Heart right ventricle (tissue), 16 donors: ENCODE measurements at regions not wholly inside any gene's neighbourhood (a gene's known extent, or its start where the extent isn't known, plus 50 kb on each side); places are given as distances from the start of the nearest gene placed in this dataset.

Experiments
- ATAC-seq, 8 donors: fragments of 200-7000 bp; cut with Tn5 transposase; one replicate each; pipeline ENCODE4 v1.9.1; 2020; ENCODE audit warnings: mild to moderate bottlenecking in 8 of 8, moderate library complexity in 8 of 8, moderate number of reproducible peaks in 1 of 8
- DNase-seq, 2 donors: peaks; one replicate each; pipeline ENCODE4 v3.0.0-alpha.2; 2020
- H3K27ac ChIP-seq, 10 donors: fragments of 200-600 bp; sonication (generic) in 2 of 10; one replicate each; pipeline versions ENCODE4 v1.5.0 to v1.8.0; 2020 to 2022; ENCODE audit warnings: mild to moderate bottlenecking in 3 of 10
- H3K27me3 ChIP-seq, 7 donors: fragments of 200-600 bp; one replicate each; pipeline ENCODE4 v1.8.0; 2021 to 2022; ENCODE audit warnings: mild to moderate bottlenecking in 2 of 7
- H3K36me3 ChIP-seq, 9 donors: fragments of 200-600 bp; sonication (generic) in 1 of 9; one replicate each; pipeline versions ENCODE4 v1.5.0 to v1.8.0; 2020 to 2022; ENCODE audit warnings: mild to moderate bottlenecking in 2 of 9
- H3K4me1 ChIP-seq, 9 donors: fragments of 200-600 bp; sonication (generic) in 1 of 9; one replicate each; pipeline versions ENCODE4 v1.5.0 to v1.8.0; 2020 to 2022; ENCODE audit warnings: mild to moderate bottlenecking in 4 of 9
- H3K4me3 ChIP-seq, 10 donors: fragments of 200-600 bp; sonication (generic) in 2 of 10; one replicate each; pipeline versions ENCODE4 v1.5.0 to v1.8.0; 2020 to 2022; ENCODE audit warnings: mild to moderate bottlenecking in 7 of 10, moderate library complexity in 2 of 10
- H3K9me3 ChIP-seq, 11 donors: fragments of 200-600 bp in 10 of 11; sonication (generic) in 2 of 11; one replicate each; pipeline versions ENCODE4 v1.5.0 to v1.8.0; 2013 to 2022; ENCODE audit warnings: mild to moderate bottlenecking in 2 of 11, control low read depth in 1 of 11, moderate library complexity in 1 of 11
- WGBS, 2 donors: extraction: QIAGEN DNeasy Blood & Tissue Kit; methylation state at CpG; one replicate each; pipeline ENCODE4 v1.1.7; 2013; ENCODE audit warnings: inconsistent platforms in 1 of 2; 5-methylcytosine and 5-hydroxymethylcytosine counted together
- intact Hi-C, 10 donors: fragments of 100-400 bp; cut with DNase I; formaldehyde crosslinking; loops; one replicate each; pipeline versions ENCODE4 v1.11.1 to v1.14.2; 2022
- TF ChIP-seq, protein P1 (sequence below), 9 donors: fragments of 200-600 bp; sonication (generic) in 2 of 9; IDR thresholded peaks; one replicate each; pipeline versions ENCODE4 v1.5.0 to v1.8.0; 2021 to 2022; ENCODE audit warnings: antibody characterized with exemption in 9 of 9, mild to moderate bottlenecking in 5 of 9, moderate library complexity in 1 of 9
- donor health status: Arrhythmogenic right ventricular cardiomyopathy.
- donor health status: ischemic (EF 13 %, LVEDD 7.1; RV severe dilation, severe dysfunction).
- donor health status: healthy with polysubstance abuse.
- donor health status: DM: no; HTN: yes; CAD: no.
- donor health status: DM: no; HTN: no; CAD: no.
- donor health status: ischemic (EF 25% LVEDD 6.9; RV normal size, moderate dysfunction).
- donor health status: ischemic (EF 25% LVEDD 5.7; RV mildly dilated, moderate dysfunction).
- donor health status: healthy.
- donor health status: DM: yes; HTN: yes; CAD: no.
- donor health status: Ischemic cardiomyopathy.
- donor health status: ischemic (EF 35%, LVEDD 5.7; RV mildly dilated, moderate dysfunction).
- donor health status: nonischemic (EF 11% LVEDD 7.7; RV severe dilation, severe dysfunction).
- donor health status: DM: yes; HTN: yes; CAD: no.
- donor health status: PGD.
- donor health status: ischemic (EF 29% LVEDD 5.4; RV normal size, mild dysfunction).
- donor health status: nonischemic (EF 23%, LVEDD 6.1; RV moderate dilation, normal function).

DNA sequence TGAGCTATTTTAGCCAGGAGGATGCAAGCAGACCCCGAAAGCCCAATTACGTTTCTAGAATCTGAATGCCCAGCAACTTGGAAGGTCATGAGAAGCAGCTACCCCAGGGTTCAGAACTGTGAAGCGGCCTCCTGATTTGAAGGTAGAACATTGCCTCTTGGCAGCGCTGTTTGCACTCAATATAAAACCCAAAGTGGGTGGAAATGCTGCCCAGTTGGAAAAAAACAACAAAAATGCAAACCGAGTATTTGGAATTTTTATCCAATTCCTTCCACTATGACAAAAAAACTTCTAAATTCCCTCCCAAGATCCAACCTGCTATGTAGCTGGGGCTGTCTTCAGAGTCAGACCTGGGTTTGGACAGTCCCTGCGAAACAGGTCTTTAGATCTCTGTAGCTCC is 103.3 kb upstream of the RBPJ start:
- no peaks in the 10 kb centered on the region for H3K9me3 ChIP-seq
- peaks cover 0 to 15% (median 6%) of the 10 kb centered on the region in 7 donors for H3K27me3 ChIP-seq
- ATAC-seq (peak in 1 of 8 donors; percentile 8), DNase-seq (no peak)
- no peaks in the 10 kb centered on the region for H3K36me3 ChIP-seq
- TF ChIP-seq, protein P1, sequence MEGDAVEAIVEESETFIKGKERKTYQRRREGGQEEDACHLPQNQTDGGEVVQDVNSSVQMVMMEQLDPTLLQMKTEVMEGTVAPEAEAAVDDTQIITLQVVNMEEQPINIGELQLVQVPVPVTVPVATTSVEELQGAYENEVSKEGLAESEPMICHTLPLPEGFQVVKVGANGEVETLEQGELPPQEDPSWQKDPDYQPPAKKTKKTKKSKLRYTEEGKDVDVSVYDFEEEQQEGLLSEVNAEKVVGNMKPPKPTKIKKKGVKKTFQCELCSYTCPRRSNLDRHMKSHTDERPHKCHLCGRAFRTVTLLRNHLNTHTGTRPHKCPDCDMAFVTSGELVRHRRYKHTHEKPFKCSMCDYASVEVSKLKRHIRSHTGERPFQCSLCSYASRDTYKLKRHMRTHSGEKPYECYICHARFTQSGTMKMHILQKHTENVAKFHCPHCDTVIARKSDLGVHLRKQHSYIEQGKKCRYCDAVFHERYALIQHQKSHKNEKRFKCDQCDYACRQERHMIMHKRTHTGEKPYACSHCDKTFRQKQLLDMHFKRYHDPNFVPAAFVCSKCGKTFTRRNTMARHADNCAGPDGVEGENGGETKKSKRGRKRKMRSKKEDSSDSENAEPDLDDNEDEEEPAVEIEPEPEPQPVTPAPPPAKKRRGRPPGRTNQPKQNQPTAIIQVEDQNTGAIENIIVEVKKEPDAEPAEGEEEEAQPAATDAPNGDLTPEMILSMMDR (IDR thresholded peaks at IDR 0.05), result no peak
- intact Hi-C loops, result no loop called here
- 93% methylated on average over 6 of the region's 6 CpGs for WGBS, 2 donors
- peaks cover 0 to 25% (median 0%) of the 10 kb centered on the region in 9 donors for H3K4me1 ChIP-seq
- no peak overlapping the region for H3K4me3 ChIP-seq
- H3K27ac ChIP-seq, result peak overlapping the region in 1 of 10 donors; percentile 82

DNA sequence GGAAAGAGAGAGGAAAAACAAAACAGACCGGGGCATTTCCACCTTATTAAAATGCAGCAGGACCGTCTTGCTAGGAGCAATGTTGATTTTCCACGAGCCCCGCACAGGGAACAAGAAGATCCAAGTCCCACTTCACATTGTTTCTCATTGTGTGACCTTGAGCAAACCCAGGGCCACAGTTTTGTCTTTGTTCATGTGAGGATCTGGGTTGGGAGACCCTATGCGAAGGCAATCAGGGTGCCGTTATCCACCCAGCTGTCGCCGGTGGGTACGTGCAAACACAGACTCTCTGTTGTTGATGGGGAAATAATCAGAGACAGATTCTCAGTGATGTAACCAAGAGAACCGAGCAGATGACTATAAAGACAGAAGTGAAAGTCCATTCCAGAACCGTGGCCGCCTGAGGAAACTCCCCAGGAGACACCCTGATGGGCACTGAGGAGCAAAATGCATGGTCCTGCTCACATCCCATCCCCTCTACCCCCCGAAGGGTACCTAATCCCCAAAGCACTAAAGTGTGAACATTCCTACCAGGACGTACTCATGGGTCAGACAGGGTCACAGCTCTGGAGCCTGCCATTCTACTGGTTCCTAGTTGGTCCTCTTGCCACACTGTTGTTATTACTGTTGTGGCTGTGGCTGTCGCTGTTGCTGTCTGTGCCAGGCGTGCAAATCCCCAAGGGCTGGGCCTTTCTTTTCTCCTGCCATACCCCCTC is 102.7 kb upstream of the RBPJ start:
- Histone ChIP-seq H3K9me3 (no peaks in the 10 kb centered on the region), H3K27me3 (peaks cover 0 to 9% (median 5%) of the 10 kb centered on the region in 7 donors), H3K4me1 (peaks cover 0 to 25% (median 0%) of the 10 kb centered on the region in 9 donors), H3K4me3 (no peak overlapping the region), H3K27ac (peak overlapping the region in 4 of 10 donors; percentile 25 to 82 (median 42)), H3K36me3 (no peaks in the 10 kb centered on the region)
- ATAC-seq, result peak in 7 of 8 donors; percentile 51 to 86 (median 75)
- peak in 1 of 2 donors; percentile 17 for DNase-seq
- TF ChIP-seq, protein P1 (IDR thresholded peaks at IDR 0.05), result no peak
- intact Hi-C loops, result no loop called here
- 60 to 62% methylated on average over 16 of the region's 16 CpGs for WGBS, 2 donors

DNA sequence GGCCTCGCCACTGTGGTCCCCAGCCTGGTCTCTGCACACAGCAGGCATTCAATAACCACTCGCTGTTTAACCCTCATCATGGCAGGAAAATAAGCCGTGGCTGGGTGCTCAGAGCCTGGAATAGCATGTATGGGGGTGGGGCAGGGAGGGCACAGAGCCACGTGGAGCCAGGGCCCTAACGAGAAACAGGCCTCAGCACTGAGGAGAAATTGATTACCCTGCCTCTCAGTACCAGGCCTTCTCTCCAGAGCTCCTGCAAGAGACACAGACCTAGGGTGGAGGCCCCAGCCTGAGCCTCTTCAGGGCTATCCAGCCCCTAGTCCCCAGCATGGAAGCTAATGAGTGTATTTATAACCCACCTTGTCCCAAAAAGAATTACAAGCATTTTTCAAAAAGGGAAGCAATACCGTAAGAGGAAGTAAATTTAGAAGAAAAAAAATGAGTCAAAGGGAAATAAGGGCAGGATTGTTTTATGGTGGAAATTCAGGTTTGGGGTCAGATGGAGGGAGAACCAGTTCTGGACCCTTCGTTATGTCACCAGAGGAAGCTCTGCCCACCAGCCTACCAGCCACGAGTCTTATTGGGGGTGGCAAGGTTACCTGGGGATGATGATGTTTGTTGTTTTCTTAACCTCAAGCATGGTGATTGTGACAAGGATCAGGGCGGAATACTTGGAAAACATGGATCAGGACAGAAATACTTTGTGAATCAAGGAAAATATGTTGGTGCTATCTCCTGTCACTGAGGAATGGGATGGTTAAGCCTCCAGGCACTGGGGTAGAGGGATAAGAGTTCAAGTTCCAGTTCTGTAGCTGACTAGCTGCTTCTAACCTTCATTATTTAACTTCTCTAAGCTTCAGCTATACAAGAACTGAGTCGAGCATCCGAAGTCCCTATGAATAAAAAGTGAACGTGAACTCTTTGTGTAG is 101.9 kb upstream of the RBPJ start:
- no peak for DNase-seq
- H3K36me3 ChIP-seq, result no peaks in the 10 kb centered on the region
- peaks cover 0 to 25% (median 0%) of the 10 kb centered on the region in 9 donors for H3K4me1 ChIP-seq
- no peaks in the 10 kb centered on the region for H3K9me3 ChIP-seq
- intact Hi-C loops, result no loop called here
- peak in 6 of 8 donors; percentile 18 to 45 (median 27) for ATAC-seq
- 70 to 73% methylated on average over 12 of the region's 12 CpGs for WGBS, 2 donors
- H3K27me3 ChIP-seq, result peaks cover 0 to under 1% (median 0%) of the 10 kb centered on the region in 7 donors
- TF ChIP-seq, protein P1 (IDR thresholded peaks at IDR 0.05), result no peak
- H3K4me3 ChIP-seq, result no peak overlapping the region
- peak overlapping the region in 4 of 10 donors; percentile 25 to 82 (median 42) for H3K27ac ChIP-seq

DNA sequence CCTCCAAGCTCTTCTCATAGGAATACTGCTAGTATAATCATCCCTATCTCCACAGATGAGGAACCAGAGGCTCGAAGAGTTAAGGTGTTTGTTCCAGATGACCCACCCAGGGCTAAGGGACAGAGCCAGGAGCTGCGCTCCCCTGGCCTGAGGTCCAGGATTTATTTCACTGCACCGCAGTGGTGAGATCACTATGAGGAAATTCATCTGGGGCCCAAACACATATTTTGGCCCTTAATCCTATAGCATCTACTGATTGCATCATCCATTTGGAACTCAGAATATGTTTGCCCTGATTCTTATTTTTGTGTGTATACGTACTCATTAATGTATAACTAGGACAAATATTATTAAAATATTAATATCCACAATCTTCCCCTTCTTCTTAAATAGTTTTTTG is 100.1 kb upstream of the RBPJ start:
- H3K4me3 ChIP-seq, result no peak overlapping the region
- no peak for ATAC-seq
- no peak for DNase-seq
- intact Hi-C loops, result no loop called here
- 68 to 74% methylated on average over 4 of the region's 4 CpGs for WGBS, 2 donors
- peaks cover 0 to 25% (median 0%) of the 10 kb centered on the region in 9 donors for H3K4me1 ChIP-seq
- H3K36me3 ChIP-seq, result no peaks in the 10 kb centered on the region
- no peaks in the 10 kb centered on the region for H3K9me3 ChIP-seq
- H3K27me3 ChIP-seq, result no peaks in the 10 kb centered on the region
- no peak overlapping the region for H3K27ac ChIP-seq
- TF ChIP-seq, protein P1 (IDR thresholded peaks at IDR 0.05), result no peak
